ENCODE measurements at regions not wholly inside any gene's neighbourhood (a gene's known extent, or its start where the extent isn't known, plus 50 kb on each side); places are given as distances from the start of the nearest gene placed in this dataset.

GRCh38 chr17:69870751-69871199, 204.2 kb upstream of the KCNJ16 start:
- H3K27ac ChIP-seq: no peak overlapping the region
- H3K4me3 ChIP-seq: no peak overlapping the region

- Histone ChIP-seq H3K4me3 (no peak overlapping the region), H3K27ac (no peak overlapping the region)
Observed at GRCh38 chr17:69871318-69871717, 203.7 kb upstream of the KCNJ16 start.

GRCh38 chr17:69872675-69873262, 202.3 kb upstream of the KCNJ16 start:
- H3K4me3 ChIP-seq: no peak overlapping the region
- no peak overlapping the region for H3K27ac ChIP-seq

GRCh38 chr17:69874175-69874670, 200.8 kb upstream of the KCNJ16 start:
- H3K27ac ChIP-seq: no peak overlapping the region
- H3K4me3 ChIP-seq: no peak overlapping the region

GRCh38 chr17:69876757-69877156, 198.3 kb upstream of the KCNJ16 start:
- no peak overlapping the region for H3K27ac ChIP-seq
- H3K4me3 ChIP-seq: no peak overlapping the region

GRCh38 chr17:69878661-69879060, 196.4 kb upstream of the KCNJ16 start:
- Histone ChIP-seq H3K4me3 (no peak overlapping the region), H3K27ac (no peak overlapping the region)

- H3K27ac ChIP-seq: no peak overlapping the region
- no peak overlapping the region for H3K4me3 ChIP-seq
Observed at GRCh38 chr17:69879576-69879975, 195.4 kb upstream of the KCNJ16 start.

GRCh38 chr17:69880591-69881112, 194.4 kb upstream of the KCNJ16 start:
- no peak overlapping the region for H3K27ac ChIP-seq
- no peak overlapping the region for H3K4me3 ChIP-seq

- no peak overlapping the region for H3K4me3 ChIP-seq
- H3K27ac ChIP-seq: no peak overlapping the region
Observed at GRCh38 chr17:69882281-69882680, 192.7 kb upstream of the KCNJ16 start.

GRCh38 chr17:69883120-69883519, 191.9 kb upstream of the KCNJ16 start:
- Histone ChIP-seq H3K4me3 (no peak overlapping the region), H3K27ac (no peak overlapping the region)

- no peak overlapping the region for H3K27ac ChIP-seq
- no peak overlapping the region for H3K4me3 ChIP-seq
Observed at GRCh38 chr17:69884356-69884755, 190.7 kb upstream of the KCNJ16 start.

- Histone ChIP-seq H3K27ac (no peak overlapping the region), H3K4me3 (no peak overlapping the region)
Observed at GRCh38 chr17:69884846-69885245, 190.2 kb upstream of the KCNJ16 start.

GRCh38 chr17:69898601-69899000, 176.4 kb upstream of the KCNJ16 start:
- no peak overlapping the region for H3K4me3 ChIP-seq
- no peak overlapping the region for H3K27ac ChIP-seq

GRCh38 chr17:69900101-69900500, 174.9 kb upstream of the KCNJ16 start:
- H3K27ac ChIP-seq: no peak overlapping the region
- no peak overlapping the region for H3K4me3 ChIP-seq

GRCh38 chr17:69900829-69901228, 174.2 kb upstream of the KCNJ16 start:
- Histone ChIP-seq H3K4me3 (no peak overlapping the region), H3K27ac (no peak overlapping the region)

- no peak overlapping the region for H3K4me3 ChIP-seq
- H3K27ac ChIP-seq: no peak overlapping the region
Observed at GRCh38 chr17:69906306-69906705, 168.7 kb upstream of the KCNJ16 start.

GRCh38 chr17:69907132-69907847, 167.7 kb upstream of the KCNJ16 start:
- Histone ChIP-seq H3K27ac (no peak overlapping the region), H3K4me3 (no peak overlapping the region)

- Histone ChIP-seq H3K27ac (no peak overlapping the region), H3K4me3 (no peak overlapping the region)
Observed at GRCh38 chr17:69908626-69909368, 166.2 kb upstream of the KCNJ16 start.

GRCh38 chr17:69909389-69909788, 165.6 kb upstream of the KCNJ16 start:
- no peak overlapping the region for H3K27ac ChIP-seq
- no peak overlapping the region for H3K4me3 ChIP-seq

GRCh38 chr17:69912805-69913204, 162.2 kb upstream of the KCNJ16 start:
- H3K27ac ChIP-seq: no peak overlapping the region
- no peak overlapping the region for H3K4me3 ChIP-seq

- Histone ChIP-seq H3K27ac (no peak overlapping the region), H3K4me3 (no peak overlapping the region)
Observed at GRCh38 chr17:69913216-69913615, 161.8 kb upstream of the KCNJ16 start.
